ENCODE measurements at regions not wholly inside any gene's neighbourhood (a gene's known extent, or its start where the extent isn't known, plus 50 kb on each side); places are given as distances from the start of the nearest gene placed in this dataset.

- TF ChIP-seq CTCF (IDR thresholded peaks at IDR 0.05) (no peak), POLR2A (IDR thresholded peaks at IDR 0.05) (no peak)
Measured at GRCh38 chr2:187826023-187826422, 271.8 kb upstream of the TFPI start.

Data from body of pancreas (tissue), 4 donors.